ENCODE measurements at regions not wholly inside any gene's neighbourhood (a gene's known extent, or its start where the extent isn't known, plus 50 kb on each side); places are given as distances from the start of the nearest gene placed in this dataset.
"Not testable (repeated sequence)": the region's sequence is repeated elsewhere in the genome, so short reads cannot be mapped to it uniquely, and the experiment has no call there.

DNA sequence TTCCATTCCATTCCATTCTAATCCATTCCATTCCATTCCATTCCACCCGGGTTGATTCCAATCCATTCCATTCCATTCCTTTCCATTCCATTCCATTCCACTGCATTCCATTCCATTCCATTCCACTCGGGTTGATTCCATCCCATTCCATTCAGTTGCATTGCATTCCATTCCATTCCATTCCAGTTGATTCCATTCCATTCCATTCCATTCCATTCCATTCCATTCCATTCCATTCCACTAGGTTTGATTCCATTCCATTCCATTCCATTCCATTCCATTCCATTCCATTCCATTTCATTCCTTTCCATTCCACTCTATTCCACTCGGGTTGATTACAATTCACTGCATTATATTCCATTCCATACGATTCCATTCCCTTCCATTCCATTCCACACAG is 1136.9 kb downstream of the RPIA start:
- H3K4me1 Mint-ChIP-seq; H3K27ac ChIP-seq; H3K27me3 Mint-ChIP-seq (ENCODE audit: insufficient read depth, low read depth); H3K4me1 ChIP-seq; H3K27ac Mint-ChIP-seq; H3K4me3 ChIP-seq; H2AFZ ChIP-seq (replicated peaks); H3K9ac ChIP-seq; DNase-seq (ENCODE audit: low spot score); H3K4me2 ChIP-seq; H3K36me3 Mint-ChIP-seq; H3K36me3 ChIP-seq; H3K9me3 Mint-ChIP-seq; H3K27me3 ChIP-seq; H3F3A ChIP-seq (ENCODE audit: low read depth); H3K4me3 Mint-ChIP-seq; H4K20me1 ChIP-seq (ENCODE audit: low read depth); H3K79me2 ChIP-seq (ENCODE audit: low read depth): not testable (repeated sequence)
- H3K9me3 ChIP-seq (ENCODE audit: low read depth) = peaks cover 14% of the 10 kb centered on the region

DNA sequence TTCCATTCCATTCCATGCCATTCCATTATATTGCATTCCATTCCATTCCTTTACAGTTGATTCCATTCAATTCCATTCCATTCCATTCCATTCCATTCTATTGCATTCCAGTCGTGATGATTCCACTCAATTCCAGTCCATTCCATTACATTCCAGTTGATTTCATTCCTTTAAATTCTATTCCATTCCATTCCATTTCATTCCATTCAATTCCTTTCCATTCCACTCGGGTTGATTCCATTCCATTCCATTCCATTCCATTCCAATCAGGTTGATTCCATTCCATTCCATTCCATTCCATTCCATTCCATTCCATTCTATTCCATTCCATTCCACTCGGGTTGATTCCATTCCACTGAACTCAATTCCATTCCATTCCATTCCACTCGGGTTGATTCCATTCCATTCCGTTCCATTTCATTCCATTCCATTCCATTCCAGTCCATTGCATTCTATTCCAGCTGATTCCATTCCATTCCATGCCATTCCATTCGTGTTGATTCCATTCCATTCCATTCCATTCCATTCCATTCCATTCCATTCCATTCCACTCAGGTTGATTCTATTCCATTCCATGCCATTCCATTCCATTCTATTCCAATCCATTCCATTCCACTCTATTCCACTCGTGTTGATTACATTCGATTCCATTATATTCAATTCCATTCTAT is 1137.6 kb downstream of the RPIA start:
- not testable (repeated sequence) for H3K79me2 ChIP-seq (ENCODE audit: low read depth); DNase-seq (ENCODE audit: low spot score); H3K9ac ChIP-seq; H2AFZ ChIP-seq (replicated peaks); H3K9me3 ChIP-seq (ENCODE audit: low read depth); H3K36me3 Mint-ChIP-seq; H3K4me2 ChIP-seq; H3K4me1 ChIP-seq; H4K20me1 ChIP-seq (ENCODE audit: low read depth); H3F3A ChIP-seq (ENCODE audit: low read depth); H3K9me3 Mint-ChIP-seq; H3K36me3 ChIP-seq; H3K27ac Mint-ChIP-seq; H3K4me3 ChIP-seq; H3K27me3 ChIP-seq; H3K27ac ChIP-seq; H3K4me1 Mint-ChIP-seq; H3K27me3 Mint-ChIP-seq (ENCODE audit: insufficient read depth, low read depth); H3K4me3 Mint-ChIP-seq

DNA sequence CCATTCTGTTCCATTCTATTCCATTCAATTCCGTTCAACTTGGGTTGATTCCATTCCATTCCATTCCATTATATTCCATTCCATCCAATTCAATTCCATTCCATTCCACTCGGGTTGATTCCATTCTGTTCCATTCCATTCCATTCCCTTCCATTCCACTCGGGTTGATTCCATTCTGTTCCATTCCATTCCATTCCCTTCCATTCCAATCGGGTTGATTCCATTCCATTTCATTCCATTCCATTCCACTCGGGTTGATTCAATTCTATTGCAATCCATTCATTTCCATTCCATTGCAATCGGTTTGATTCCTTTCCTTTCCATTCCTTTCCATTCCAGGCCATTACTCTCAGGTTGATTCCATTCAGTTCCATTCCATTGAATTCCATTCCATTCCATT is 1138.4 kb downstream of the RPIA start:
- H3F3A ChIP-seq (ENCODE audit: low read depth) = no peaks in the 10 kb centered on the region
- no peaks in the 10 kb centered on the region for H3K4me1 ChIP-seq
- no peak overlapping the region for H3K9ac ChIP-seq
- no peaks in the 10 kb centered on the region for H3K9me3 ChIP-seq (ENCODE audit: low read depth)
- no peak overlapping the region for H3K4me3 Mint-ChIP-seq
- TF ChIP-seq, protein P1, sequence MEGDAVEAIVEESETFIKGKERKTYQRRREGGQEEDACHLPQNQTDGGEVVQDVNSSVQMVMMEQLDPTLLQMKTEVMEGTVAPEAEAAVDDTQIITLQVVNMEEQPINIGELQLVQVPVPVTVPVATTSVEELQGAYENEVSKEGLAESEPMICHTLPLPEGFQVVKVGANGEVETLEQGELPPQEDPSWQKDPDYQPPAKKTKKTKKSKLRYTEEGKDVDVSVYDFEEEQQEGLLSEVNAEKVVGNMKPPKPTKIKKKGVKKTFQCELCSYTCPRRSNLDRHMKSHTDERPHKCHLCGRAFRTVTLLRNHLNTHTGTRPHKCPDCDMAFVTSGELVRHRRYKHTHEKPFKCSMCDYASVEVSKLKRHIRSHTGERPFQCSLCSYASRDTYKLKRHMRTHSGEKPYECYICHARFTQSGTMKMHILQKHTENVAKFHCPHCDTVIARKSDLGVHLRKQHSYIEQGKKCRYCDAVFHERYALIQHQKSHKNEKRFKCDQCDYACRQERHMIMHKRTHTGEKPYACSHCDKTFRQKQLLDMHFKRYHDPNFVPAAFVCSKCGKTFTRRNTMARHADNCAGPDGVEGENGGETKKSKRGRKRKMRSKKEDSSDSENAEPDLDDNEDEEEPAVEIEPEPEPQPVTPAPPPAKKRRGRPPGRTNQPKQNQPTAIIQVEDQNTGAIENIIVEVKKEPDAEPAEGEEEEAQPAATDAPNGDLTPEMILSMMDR (IDR thresholded peaks at IDR 0.05) = no peak
- no peak for TF ChIP-seq EZH2phosphoT487 (IDR thresholded peaks at IDR 0.05)
- no peak overlapping the region for H2AFZ ChIP-seq (replicated peaks)
- H3K27ac ChIP-seq = no peak overlapping the region
- H3K27ac Mint-ChIP-seq = no peak overlapping the region
- no peak for DNase-seq (ENCODE audit: low spot score)
- H3K4me2 ChIP-seq = no peak overlapping the region
- no peak overlapping the region for H3K4me3 ChIP-seq
- peaks cover 6% of the 10 kb centered on the region for H3K36me3 Mint-ChIP-seq
- H3K27me3 Mint-ChIP-seq (ENCODE audit: insufficient read depth, low read depth) = peaks cover 10% of the 10 kb centered on the region
- H3K79me2 ChIP-seq (ENCODE audit: low read depth) = no peaks in the 10 kb centered on the region
- no peaks in the 10 kb centered on the region for H3K9me3 Mint-ChIP-seq
- H3K36me3 ChIP-seq = no peaks in the 10 kb centered on the region
- H3K4me1 Mint-ChIP-seq = no peaks in the 10 kb centered on the region
- no peaks in the 10 kb centered on the region for H4K20me1 ChIP-seq (ENCODE audit: low read depth)
- H3K27me3 ChIP-seq = no peaks in the 10 kb centered on the region

DNA sequence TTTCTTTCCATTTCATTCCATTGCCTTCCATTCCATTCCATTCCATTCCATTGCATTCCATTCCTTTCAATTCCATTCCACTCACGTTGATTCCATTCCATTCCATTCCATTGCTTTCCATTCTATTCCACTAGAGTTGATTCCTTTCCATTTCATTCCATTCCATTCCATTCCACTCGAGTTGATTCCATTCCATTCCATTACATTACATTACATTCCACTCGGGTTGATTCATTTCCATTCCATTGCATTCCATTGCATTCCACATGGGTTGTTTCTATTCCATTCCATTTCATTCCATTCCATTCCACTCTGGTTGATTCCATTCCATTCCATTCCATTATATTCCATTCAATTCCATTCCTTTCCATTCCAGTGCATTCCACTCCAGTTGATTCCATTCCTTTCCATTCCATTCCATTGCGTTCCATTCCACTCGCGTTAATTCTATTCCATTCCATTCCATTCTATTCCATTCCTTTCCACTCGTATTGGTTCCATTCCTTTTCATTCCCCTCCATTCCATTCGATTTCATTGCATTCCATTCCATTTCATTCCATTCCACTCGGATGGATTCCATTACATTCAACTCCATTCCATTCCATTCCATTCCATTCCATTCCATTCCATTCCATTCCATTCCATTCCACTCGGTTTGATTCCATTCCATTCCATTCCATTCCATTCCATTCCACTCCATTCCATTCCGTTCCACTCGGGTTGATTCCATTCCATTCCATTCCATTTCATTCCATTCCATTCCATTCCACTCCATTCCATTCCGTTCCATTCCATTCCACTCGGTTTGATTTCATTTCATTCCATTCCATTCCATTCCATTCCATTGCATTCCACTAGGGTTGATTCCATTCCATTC is 1139.1 kb downstream of the RPIA start:
- not testable (repeated sequence) for H3K9ac ChIP-seq; DNase-seq (ENCODE audit: low spot score); H3K27me3 ChIP-seq; H2AFZ ChIP-seq (replicated peaks); H3K27ac Mint-ChIP-seq; H3K4me1 Mint-ChIP-seq; H3K9me3 Mint-ChIP-seq; H3K4me2 ChIP-seq; H3K9me3 ChIP-seq (ENCODE audit: low read depth); H3K4me3 Mint-ChIP-seq; H3K79me2 ChIP-seq (ENCODE audit: low read depth); H3F3A ChIP-seq (ENCODE audit: low read depth); H3K27me3 Mint-ChIP-seq (ENCODE audit: insufficient read depth, low read depth); H3K27ac ChIP-seq; H3K4me3 ChIP-seq; H3K36me3 ChIP-seq; H3K36me3 Mint-ChIP-seq; H3K4me1 ChIP-seq; H4K20me1 ChIP-seq (ENCODE audit: low read depth)
